ENCODE measurements at regions not wholly inside any gene's neighbourhood (a gene's known extent, or its start where the extent isn't known, plus 50 kb on each side); places are given as distances from the start of the nearest gene placed in this dataset.
"Not testable (repeated sequence)": the region's sequence is repeated elsewhere in the genome, so short reads cannot be mapped to it uniquely, and the experiment has no call there.

GRCh38 chr4:1559896-1560650 is 124.0 kb downstream of the FAM53A start:
- ATAC-seq = no peak

DNA sequence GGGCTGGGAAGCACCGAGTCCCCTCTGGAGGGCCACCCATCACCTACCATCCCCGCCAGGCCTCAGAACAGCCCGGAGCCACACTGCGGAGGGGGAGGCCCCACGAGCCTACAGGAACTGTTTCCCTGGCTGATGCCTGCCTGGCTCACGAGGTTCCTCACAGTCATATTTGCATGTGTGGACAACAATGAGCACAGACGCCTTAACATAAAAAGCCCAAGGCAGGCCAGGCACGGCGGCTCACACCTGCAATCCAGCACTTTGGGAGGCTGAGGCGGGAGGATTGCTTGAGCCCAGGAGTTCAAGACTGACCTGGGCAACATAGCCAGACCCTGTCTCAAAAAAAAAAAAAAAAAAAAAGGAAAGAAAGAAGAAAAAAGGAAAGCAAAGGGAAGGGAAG is 125.9 kb downstream of the FAM53A start:
- no peak for ATAC-seq

DNA sequence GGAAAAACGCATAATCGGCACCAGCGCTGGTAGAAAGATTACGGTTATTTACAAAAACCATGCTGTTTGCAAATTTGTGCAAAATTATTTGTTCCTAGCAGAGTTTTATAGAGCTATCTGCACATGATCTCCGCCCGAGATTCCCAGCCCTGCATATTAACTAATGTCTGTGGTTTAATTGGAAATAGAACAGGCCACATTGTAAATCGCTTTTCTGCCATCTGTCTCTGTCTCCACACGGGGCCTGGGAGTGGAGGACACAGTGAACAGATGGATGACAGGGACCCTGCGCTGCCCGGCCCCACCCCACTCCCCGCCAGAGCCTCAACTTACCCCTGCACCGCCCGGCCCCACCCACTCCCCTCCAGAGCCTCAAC is 126.9 kb downstream of the FAM53A start:
- ATAC-seq = no peak

GRCh38 chr4:1556541-1557220 is 127.4 kb downstream of the FAM53A start:
- no peak for ATAC-seq

DNA sequence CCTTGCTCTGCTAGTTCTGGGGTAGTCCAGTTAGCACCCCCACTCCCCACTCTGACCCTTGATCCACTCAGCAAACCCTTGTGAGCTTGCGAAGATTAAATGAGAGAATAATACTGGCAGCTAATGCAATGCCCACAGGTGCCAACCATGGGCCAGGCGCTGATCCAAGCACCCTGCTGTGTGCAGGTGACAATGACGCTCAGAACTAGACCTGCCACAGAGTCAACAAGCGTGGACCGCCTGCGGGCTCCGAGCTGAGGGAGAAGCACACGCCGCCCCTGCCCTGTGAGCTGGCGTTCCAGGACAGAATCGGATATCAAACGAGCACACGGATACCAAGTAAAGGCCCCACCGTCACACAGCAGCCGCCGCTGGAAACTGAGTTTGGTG is 129.2 kb downstream of the FAM53A start:
- no peak for ATAC-seq

- no peak for ATAC-seq
Observed at GRCh38 chr4:1554246-1554875, 129.8 kb downstream of the FAM53A start.

- no peak for ATAC-seq
Observed at GRCh38 chr4:1553365-1553764, 130.7 kb downstream of the FAM53A start.

- ATAC-seq = no peak
Observed at GRCh38 chr4:1552451-1552850, 131.7 kb downstream of the FAM53A start.

DNA sequence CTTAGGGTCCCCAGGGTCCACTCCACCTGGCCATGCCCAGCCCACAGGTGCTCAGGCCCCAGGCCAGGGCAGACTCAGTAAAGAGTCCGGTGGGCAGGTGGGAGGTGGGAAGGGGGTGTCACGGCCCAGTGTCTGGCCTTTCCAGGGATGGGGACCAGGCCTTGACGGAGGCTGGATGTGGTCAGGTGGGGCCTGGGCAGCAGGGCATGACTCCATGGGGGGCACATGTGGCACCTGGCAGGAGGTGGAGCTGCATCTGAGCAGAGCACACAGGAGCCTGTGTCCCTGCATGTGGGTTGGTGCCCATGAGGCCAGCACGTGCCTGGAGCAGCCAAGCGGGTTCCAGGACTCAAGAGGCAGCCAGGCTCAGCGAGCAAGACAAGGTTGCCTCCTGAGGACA is 132.9 kb downstream of the FAM53A start:
- no peak for ATAC-seq

- ATAC-seq = no peak
Observed at GRCh38 chr4:1550122-1551070, 133.7 kb downstream of the FAM53A start.

DNA sequence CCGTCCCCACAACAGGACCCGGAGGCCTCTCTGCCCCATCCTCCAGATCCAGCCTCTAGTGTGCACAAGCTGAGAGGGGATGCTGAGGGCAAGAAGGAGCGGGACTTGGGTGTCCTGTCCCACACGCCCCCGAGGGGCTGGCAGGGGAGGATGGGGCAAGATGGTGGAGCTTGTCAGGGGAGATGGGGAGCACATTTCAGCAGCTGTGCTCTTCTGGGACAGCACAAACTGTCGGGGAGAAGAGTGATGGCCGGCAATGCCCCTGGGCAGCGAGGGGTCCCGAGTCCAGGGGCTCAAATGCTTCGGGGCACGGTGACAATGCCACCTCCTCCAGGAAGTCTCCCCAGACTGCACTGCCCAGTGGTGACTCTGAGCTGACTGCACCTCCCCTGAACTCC is 134.5 kb downstream of the FAM53A start:
- ATAC-seq = no peak

DNA sequence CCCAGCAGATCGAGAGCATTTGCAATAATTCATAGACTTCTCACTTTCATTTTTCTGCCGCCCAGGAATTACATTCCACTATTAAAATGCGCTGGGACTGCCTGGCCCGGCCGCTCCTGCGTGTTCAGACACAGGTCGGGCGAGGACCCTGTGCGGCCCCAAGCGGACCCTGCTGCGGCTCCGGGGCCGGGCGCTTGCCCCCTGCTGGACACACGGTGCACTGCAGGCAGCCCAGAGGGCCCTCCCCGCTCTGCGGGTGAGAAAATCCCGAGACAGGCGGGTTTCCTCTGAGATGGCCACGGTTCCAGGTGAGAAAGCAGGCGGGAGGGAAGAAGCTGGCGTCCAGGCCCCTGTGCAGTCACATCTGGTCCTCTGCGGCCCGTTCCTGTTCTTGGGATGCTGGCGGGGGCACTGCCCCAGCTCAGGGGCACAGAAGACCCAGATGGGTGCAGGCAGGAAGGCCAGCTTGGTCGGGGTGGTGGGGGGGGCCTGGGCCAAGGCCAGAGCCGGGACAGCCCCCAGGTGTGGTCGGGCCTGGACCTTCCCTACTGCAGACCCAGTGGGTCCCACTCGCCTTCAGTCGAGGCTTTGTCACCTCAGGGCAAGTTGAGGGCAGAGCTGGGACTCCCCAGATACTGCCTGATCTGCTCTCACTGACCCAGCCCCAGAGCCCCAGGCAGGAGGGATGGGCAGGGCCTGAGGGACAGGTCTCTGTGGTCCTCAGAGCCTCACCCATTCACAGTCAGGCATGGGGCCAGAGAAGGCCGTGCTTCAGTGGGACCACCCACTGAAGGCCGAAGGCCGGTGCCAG is 135.1 kb downstream of the FAM53A start:
- peak; percentile 74 for ATAC-seq

- ATAC-seq = peak; percentile 26
Observed at GRCh38 chr4:1547856-1548826, 136.0 kb downstream of the FAM53A start.

DNA sequence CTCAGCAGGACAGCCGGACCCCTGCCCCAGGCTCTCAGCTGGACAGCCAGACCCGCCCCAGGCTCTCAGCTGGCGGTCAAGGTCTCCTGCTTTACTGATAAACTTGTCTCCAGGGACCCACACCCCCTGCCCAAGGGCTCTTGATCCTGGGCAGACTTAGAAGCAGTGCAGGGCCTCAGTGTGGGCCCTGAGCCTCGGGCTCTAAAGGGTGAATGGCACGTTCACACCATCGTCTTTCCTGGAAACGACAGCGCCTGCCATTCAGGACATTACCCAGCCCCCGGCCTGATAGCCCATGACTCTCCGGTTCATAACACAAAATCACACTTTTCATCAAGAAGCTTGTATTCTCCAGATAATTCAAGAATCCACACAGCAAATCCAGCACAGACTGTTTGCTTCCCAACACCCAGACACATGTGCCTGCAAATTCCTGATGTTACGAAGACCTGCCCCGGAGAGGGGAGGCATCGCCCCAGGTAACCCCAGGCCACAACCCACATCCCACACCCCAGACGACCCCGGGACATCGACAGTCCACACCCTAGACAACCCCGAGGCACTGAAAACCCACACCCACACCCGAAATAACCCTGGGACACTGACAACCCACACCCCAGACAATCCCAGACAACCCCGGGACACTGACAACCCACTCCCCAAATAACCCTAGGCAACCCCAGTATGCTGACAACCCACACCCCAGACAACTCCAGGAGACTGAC is 136.8 kb downstream of the FAM53A start:
- ATAC-seq = no peak

DNA sequence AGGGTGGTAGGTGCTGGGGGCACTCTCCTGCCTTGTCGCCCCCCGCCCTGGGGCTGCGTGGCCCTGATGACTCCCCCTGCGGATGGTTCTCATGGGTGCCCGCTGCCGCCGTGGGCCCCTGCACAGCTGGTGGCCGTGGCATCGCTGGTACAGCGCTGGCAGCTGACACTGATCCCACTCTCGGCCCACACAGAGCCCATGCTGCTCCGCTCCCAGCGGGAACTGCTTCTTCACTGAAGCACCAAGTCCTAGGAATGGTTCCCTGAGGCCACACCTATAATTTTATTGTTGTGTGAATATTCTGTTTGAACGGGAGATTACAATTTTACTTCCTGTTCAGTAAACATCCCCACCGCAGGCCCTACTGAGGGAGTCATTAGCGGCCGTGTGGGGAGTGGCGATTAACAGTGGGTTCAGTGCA is 138.6 kb upstream of the NKX1-1 start:
- ATAC-seq = no peak

DNA sequence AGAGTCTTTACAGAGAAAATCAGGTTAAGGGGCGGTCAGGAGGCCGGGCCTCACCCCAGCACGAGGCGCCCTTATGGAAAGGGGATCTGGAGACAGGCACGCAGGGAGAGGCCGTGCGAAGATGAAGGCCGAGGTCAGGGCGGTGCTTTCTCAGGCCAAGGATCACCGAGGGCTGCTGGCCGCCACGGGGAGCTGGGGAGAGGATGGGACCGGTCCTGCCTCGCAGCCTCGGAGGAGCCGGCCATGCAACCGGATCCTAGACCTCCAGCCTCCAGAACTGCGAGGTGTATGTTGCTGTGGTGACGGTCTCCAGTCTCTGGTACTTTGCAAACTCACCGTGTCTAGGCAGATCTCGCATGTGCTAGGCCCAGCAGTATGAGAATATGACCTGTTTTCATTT is 138.2 kb upstream of the NKX1-1 start:
- ATAC-seq = not testable (repeated sequence)

DNA sequence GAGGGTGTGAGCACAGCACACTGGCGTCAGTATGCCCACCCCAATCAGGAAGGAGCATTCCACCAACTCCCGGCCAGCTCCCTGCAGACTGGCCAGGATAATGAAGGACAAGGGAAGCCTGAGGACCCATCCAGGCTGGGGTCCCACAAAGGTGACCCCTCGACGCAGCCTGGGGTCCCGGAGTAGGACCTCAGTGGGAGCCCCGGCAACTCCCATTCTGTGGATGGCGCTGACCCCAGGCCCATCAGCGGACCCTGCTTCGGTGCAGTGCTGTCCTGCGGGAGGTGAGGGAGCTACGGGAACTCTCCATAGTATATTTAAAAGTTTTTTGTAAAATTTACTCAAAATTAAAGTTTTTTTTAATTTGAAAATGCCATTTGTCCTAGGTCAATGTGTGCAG is 137.7 kb upstream of the NKX1-1 start:
- ATAC-seq = no peak

DNA sequence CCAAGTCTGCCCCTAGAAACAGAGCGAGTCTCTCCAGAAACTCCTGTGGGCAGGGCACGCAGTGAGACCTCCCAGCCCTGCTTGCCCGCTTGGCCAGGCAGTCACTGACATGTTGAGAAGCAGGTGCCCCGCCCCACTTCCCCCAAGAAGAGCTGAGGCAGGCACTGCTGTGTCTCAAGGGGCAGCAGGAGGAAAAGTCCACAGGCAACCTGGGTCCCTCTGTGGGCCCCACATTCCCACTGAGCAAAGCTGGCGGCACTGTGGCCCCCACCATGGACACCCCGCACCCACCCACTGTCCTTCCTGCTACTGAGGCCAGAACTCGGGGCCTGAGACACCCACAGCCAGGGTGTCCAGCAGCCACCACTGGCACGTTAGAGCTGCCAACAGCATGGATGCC is 137.3 kb upstream of the NKX1-1 start:
- no peak for ATAC-seq

DNA sequence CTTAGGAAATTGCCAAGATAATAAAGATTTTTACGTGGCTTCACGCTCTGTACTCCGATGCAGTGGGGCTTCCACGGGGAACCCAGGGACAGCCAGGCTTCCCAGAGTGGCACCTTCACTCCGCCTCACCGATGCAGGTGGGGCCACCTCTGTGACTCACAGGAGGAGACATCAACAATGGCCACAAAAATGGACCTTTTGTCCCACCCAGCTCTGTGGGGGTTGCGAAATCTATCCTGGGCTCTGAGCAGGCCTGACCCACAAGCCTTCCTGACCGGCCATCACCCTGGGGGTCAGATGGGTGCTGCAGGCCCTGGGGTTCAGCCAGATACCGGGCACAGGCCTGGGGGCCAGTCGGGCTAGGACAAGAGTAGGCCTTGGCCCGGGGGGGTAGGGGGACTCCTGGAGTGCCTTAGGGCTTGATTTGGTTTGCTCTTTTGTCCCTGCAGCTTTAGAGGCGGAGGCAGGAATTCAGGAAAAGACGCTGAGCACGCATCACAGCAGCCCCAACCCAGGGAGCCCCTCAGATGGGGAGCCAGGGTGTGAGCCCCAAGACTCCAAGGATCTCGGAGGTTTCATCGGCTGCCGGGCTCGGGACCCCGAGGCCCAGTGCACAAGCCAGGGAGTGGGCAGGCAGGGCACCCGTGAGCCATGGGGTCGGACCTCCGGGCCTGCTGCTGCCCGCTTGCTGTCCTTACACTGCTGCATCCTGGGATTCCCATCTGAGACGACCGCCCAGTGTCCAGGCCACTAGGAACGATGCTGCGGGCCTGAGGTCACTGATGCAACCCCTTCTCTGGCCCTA is 136.5 kb upstream of the NKX1-1 start:
- ATAC-seq = no peak

Data from esophagus mucosa (tissue), 1 donor.